Vagina (tissue), 2 donors: ENCODE measurements at regions not wholly inside any gene's neighbourhood (a gene's known extent, or its start where the extent isn't known, plus 50 kb on each side); places are given as distances from the start of the nearest gene placed in this dataset.

ENCODE experiments used
- POLR2A ChIP-seq, 2 donors: fragments of 450-650 bp; IDR thresholded peaks; one replicate each; pipeline ENCODE4 v1.6.1; 2017; ENCODE audit warnings: antibody characterized with exemption in 2 of 2, mild to moderate bottlenecking in 2 of 2, moderate library complexity in 2 of 2
- TF ChIP-seq, protein P1 (sequence below), 3 experiments: fragments of 450-650 bp in 2 of 3; fragments of 200-600 bp in 1 of 3; sonication (generic) in 1 of 3; IDR thresholded peaks; one replicate each; pipeline ENCODE4 v1.5.1; 2017 to 2019; ENCODE audit warnings: antibody characterized with exemption in 3 of 3, mild to moderate bottlenecking in 2 of 3, moderate library complexity in 2 of 3

- TF ChIP-seq, protein P1, sequence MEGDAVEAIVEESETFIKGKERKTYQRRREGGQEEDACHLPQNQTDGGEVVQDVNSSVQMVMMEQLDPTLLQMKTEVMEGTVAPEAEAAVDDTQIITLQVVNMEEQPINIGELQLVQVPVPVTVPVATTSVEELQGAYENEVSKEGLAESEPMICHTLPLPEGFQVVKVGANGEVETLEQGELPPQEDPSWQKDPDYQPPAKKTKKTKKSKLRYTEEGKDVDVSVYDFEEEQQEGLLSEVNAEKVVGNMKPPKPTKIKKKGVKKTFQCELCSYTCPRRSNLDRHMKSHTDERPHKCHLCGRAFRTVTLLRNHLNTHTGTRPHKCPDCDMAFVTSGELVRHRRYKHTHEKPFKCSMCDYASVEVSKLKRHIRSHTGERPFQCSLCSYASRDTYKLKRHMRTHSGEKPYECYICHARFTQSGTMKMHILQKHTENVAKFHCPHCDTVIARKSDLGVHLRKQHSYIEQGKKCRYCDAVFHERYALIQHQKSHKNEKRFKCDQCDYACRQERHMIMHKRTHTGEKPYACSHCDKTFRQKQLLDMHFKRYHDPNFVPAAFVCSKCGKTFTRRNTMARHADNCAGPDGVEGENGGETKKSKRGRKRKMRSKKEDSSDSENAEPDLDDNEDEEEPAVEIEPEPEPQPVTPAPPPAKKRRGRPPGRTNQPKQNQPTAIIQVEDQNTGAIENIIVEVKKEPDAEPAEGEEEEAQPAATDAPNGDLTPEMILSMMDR (IDR thresholded peaks at IDR 0.05) = no peak
- no peak for TF ChIP-seq POLR2A (IDR thresholded peaks at IDR 0.05)
Measured at GRCh38 chr11:101741479-101742175, 157.8 kb upstream of the TRPC6 start.
